ENCODE measurements at regions not wholly inside any gene's neighbourhood (a gene's known extent, or its start where the extent isn't known, plus 50 kb on each side); places are given as distances from the start of the nearest gene placed in this dataset.

DNA sequence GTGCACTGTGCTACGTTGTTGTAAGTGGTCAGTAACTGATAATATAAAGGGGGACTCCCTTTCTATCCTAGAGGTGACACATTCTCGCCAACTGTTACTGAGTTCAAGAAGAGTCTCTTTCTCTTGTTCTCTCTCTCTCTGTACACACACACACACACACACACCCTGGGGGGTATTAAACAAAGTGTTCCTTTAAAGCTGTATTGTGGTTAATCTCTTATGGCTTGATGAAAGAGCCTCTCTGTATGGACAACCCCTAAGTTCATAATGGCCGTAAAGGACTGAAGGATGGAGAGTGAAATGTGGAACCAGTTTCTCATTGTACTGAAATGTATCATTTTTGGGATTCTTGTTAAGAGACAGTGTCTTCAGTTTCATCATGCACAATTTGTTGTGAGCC, 145.2 kb upstream of the BMPER start:
- DNase-seq: no peak

DNA sequence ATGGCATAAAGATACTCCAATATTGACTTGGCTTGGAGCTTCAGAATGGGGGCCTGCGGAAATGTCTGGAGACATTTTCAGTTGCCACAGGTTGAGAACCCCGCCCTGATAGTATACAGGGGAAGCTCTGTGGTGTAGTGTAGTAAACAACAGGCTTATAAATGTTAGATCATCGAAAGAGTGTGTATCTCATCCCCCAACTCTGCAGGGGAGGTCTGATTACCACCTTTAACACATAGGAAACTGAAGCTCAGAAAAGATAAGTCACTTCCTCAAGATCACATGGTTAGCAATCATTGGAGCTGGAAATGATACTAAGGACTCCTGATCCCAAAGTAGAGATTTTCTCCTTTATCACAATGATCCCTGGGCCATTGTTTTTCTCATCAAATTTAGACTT, 144.5 kb upstream of the BMPER start:
- no peak for DNase-seq

DNA sequence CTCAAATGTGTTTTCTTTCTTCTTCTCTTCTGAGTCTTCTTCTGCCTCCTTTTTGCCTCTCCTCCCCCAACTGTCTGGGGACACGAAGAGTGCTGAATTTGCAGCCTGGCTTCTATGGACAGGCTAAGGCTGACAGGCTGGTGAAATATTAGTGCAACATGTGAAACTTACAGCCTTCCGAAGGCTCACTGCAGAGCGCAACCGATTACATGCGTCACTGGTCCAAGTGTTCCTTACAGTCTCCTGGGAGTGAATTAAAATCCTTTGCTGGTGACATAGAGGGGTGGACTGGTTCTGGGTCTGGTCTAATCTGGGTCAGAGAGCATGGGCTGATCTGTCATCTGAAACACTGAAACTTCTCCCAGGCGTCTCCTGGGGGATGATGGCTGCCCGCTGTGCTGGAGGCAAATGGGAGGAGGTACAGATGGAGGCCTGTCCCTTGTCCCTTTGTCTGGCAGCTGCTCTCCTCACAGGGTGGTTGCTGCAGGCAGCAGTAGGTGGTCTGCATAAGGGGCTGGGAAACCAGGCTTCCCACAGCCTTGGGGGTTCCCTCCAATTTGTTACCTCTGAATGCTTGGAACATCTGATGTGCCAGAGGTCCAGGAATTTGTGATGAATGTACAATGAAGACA, 143.8 kb upstream of the BMPER start:
- no peak for DNase-seq

DNA sequence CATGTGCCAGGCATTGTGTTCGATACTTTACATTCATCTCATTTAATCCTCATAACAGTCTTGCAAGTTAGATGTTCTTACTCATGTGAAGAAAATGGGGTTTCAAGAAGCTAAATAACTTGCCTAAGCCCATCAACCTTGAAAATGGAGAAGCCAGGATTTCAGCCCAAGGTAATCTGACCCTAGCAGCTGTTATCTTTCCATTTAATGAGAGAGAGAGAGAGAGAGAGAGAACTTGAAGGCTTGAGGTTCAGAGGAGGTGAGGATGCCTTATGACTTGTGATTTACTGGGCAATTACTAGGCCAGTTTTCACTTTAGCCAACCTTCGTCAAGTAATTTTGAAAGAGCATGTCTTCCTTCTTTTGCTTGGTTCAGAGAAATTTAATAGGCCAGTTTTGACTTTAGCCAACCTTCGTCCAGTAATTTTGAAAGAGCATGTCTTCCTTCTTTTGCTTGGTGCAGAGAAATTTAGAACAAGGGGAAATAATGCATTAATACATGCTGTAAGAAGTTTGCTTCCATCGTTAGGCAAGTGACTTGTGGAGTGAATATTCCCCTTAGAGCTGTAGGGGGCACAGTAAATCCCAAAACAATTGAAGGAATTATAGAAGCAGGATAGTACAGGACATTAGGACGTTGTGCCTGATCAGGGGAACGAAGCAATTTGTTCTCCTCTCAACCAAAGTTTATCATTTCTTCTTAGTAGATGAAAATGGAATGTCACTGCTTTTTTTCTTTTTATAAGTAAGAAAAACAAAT, 143.0 kb upstream of the BMPER start:
- no peak for DNase-seq

DNA sequence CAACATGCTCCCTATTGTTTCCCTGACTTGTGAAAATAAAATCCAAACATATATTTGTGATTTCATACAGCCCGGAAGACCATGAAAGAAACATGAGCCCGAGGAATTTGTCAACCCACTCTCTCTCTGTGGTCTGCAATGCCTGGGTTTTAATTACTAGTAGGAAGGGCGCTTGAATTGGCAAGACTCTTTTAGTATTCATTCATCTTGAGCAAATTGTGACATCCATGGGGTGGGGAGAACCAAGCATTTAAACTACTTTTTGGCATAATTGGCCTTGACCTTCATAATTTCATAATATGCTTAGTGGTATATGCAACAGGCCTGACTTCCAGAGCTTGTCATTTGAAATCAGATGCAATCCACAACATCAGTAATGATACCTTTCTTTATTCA, 142.4 kb upstream of the BMPER start:
- DNase-seq: no peak

DNA sequence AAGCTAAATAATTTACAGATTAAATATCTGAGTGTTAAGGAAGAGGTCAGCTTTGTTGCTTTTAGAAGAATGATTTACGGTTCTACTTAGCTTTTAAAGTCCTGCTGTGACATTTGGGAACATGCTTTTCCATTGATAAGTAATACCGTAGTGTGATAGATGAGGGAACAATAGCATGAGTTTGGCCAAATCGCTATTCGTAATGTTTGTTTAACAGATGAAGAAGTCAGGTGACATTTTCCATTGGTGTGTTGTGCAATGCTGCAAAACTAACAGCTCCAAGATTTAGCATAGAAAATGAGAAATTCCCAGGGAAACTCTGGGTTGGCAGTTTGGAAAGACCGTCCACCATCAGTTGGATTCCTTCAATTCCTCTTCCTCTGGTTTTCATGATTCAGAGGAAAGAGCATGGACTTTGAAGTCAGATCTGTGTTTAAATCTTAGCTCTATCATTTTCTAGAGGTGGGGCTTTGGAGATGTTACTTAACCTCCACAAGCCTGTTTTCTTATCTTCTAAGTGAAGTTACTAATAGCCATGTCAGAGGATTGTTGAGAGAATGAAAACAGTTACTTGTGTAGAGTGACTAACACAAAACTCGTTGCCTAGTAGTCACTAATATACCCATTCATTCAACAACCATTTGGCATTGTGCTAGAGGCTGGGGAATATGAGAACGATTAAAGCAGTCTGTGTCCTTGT, 140.4 kb upstream of the BMPER start:
- DNase-seq: no peak

DNA sequence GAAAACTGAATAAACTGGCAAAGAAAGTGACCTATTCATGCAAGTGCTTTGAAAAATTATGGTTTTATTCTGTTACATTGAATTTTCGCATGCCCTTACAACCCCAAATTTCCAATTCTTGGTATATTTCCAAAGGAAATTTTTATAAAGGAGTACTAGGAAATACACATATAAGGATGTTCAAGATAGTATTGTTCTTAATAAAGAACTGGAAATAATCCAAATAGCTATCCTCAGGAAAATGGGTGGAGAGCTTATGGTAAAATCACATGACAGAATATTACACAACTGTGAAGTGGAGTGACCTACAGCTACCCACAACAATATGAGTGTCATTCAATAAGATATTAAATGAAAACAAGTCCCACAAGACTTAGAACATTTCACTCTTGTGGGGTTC, 138.9 kb upstream of the BMPER start:
- no peak for DNase-seq

DNA sequence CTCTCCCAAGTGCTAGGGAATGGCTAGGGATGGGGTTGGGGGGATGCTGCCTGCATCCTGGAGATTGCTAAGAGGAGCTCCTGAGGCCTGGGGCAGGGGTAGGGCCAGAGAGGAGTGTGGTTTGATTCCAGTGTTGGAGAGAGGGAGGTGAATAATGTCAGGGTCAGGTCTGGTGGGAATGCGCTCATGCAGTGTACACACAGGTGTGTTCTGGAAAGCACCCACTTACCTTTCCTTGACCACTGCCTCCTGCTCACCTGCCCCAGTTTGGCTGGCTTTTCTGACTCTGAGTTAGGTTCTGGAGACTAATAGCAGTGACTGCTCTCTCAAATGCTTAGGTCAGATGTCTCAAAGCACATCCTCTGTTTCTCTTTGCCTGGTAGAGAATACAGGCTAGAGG, 135.4 kb upstream of the BMPER start:
- DNase-seq: no peak

DNA sequence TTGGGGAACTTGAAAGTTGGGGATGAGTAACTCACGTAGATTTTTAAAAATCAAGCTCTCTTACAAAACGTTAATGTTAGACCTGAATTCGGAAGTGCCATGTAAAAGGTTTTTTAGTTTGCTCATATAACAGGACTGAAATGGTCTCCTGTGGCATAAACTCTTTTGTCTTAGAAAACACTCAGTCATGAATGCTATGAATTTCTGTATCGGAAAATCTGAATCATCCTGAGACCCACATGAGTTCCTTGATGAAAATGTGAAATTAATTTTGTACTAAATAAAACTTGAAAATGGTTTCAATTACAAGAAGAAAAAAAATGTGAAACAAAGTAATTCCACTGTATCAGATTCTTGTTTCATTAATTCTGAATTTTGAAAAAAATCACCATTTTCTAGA, 134.8 kb upstream of the BMPER start:
- no peak for DNase-seq

DNA sequence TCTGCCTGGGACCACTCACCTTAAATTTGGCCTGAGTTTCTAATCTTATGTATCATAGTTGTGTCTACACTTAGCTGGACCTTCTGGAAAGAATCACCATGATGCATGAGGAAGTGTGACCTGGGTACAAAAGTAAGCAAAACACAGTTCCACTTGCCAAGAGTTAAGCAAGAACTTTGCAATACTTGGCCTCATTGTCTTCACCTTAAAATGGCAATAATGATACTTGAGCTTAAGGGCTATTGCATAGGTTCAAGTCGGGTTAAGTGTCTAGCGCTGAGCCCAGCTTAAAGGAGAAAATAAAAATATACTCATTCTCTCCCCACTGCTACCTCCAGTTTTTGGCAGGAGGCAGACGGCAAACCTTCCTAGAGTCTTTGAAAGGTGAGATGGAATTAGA, 133.9 kb upstream of the BMPER start:
- DNase-seq: no peak

DNA sequence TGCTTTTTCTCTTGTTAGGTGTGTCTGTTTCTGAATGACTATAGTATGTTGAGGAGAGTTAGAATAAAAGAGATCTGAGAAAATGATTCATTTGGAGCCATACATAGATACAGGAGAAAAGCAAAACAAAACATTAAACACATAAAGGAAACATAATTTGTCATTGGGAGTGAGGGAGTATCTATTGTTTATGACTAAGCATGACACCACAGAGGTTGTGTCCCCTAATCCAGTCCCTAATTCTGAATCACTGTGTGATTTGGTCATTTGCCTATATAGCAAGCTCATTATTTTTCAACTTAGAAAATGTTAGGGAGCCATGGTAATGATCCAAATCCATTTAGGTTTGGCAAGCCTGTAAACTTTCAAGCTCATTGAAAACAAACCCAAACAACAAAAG, 132.3 kb upstream of the BMPER start:
- DNase-seq: no peak

DNA sequence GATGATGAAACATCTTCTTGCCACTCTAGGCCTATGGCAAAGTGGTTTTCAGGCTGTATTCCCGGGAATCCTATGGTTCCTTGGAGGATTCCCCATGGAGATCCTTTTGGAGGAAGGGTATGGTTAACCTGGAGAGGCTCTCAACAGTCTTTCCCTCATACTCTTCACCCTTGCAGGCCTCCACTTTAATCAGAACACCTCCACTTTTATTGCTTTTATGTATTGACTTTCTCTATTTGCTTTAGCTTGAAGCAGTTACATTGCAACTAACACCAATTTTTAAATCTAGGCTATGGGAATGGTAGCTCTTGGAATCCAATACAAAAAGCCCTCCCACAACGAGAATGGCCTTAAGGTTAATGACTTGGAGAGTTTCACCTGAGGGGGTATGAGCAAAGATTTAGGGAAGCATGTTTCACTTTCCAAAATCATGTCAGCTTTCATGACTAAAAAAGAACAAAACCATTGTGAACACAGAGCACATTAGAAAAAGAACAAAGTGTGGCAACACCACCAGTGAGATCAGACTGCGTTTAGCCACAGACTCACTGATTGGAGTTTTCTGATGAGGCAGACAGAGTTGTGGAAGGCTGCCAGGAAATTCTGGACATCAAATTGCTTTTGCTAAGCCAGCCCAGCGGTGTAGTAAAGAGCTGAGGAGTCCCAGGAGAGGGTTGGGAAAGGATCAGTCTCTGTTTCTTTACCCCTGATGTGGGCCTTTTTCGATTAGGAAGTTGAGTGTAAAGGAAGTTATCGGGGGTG, 130.4 kb upstream of the BMPER start:
- DNase-seq: no peak

DNA sequence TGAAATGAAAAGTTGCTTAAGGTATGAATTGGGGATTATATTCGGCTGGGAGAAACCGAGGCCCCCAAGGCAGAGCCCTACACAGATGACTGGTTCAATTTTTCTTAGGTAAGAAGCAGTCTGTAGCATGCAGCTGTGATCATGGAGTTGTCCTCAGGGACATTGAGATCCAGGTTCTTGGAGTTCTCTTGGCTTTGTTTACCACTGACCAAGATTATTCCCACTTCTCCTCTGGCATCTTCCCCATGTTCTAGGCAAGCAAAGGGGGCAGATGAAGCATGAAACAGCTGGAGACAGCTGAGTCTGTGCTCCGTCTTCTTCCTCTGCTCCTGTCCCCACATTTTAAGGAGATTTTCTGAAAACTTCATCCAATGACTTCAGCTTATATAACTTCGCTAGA, 129.5 kb upstream of the BMPER start:
- no peak for DNase-seq

DNA sequence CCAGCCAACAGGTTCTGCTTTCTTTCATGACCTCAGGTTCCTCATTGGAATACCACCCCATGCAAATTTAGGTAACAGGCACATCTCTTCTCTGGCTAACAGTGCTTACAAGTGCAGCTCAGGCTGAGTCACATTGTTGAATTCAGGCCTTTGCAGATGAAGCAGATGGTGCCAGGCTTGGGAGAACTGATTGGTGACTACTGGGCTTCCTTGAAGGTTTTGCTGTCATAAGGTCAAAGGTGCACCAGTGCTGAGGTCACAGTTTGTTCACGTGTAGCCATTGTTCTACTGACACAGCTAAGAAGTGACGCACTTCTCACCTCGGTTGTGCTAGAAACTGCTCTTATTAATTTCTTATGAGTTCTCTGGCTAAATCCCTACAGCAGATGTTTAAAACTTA, 128.6 kb upstream of the BMPER start:
- DNase-seq: no peak

DNA sequence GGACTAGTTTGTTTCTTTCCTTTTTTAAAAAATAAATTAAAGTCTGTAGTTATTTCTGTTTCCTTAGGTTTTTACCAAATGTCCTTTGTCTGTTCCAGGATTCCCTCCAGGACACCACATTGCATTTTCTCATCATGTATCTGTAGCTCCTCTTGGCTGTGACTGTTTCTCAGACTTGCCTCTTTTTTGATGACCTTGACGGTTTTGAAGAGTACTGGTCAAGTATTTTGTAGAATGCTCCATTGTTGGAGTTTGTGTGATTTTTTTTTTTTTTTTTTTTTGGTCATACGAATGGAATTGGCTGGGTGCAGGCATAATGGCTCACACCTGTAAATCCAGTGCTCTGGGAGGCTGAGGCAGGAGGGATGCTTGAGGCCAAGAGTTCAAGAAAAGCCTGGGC, 127.1 kb upstream of the BMPER start:
- no peak for DNase-seq

DNA sequence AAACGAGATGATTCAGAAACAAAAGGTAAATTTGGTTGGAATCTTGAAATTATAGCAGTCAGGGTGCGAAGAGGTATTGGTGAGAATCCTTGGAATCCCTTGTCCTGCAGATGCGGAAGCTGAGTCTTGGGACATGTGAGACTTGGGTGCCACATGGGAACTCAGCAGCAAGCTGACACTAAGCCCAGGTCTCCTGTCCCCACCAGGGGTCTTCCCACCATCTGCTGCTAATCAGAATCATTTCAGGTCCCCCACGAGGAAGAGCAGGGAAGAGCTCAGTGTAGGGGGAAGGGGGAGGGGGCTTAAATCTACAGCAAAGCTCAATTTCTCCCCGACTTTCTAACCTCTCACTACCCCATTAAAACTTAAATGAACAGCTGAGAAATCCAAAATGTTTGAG, 126.1 kb upstream of the BMPER start:
- no peak for DNase-seq

DNA sequence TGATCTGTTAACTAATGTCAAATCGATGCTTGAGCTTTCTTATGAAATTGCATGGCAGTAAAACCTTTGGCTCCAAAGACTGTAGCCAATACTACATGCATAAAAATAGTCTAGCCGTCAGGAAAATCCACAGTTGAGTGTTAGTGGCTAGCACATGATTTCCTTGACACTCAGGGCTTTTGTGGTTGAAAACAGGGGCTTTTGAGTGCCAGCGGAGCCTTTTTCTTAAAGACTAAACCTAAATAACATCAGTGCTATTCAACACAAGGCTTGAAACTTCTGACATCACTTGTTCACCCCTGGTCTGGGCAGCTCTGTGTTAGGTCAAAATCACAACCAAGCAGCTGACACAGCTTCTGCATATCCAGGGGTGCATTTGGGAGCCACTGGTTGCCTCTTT, 124.2 kb upstream of the BMPER start:
- DNase-seq: no peak

DNA sequence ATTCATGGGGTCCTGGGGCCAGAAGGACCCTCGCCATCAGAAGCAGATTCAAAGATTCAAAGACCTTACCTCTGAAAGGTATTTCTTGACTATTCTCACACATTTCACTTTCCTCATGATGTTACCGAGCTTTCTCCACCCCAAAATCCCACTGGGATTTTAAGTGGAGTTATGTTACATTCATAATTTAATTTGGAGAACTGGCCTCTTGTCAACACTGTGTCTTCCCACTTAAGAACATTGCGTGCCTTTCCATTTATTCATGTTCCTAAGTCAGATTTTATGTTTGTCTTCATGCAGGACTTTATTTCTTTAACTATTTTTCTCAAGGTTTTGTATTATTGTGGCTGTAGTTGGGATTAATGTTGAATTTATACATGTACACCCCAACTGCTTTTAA, 123.5 kb upstream of the BMPER start:
- no peak for DNase-seq

DNA sequence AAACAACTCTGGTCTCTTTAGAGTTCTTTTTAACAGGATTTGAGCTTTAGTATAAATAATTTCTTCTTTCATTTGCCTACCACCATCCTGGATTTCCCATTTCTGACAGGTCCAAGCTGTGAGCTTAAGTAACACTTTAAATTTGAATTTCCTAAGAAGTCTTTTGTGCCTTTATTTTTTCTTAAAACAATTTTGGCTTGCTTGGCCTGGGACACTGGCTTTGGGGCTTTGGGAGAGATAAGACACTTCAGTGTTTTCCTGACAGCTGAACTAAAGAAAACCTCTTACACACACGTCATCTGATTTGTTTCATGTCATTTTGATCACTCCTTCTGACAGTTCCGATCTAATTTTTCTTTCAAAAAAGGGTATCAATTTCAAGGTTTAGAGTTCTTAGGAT, 121.3 kb upstream of the BMPER start:
- DNase-seq: no peak

DNA sequence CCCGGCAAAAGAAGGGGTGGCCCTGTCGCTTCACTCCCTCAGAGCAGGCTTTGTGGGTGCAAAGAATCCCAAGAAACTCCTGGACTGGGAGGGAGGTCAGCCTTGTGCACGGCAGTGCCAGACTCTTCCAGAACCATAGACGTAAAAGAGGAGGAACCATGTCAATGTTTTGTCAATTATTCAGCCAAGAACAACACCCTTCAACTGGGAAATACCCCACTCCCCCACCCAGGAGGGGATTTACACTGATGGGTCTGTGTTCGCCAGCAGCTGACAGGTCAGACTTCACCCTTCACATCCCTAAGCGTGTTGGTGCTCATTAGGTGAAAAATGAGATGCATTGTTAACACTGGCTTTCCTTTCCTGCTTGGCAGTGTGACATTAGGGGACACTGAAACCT, 116.8 kb upstream of the BMPER start:
- no peak for DNase-seq

DNA sequence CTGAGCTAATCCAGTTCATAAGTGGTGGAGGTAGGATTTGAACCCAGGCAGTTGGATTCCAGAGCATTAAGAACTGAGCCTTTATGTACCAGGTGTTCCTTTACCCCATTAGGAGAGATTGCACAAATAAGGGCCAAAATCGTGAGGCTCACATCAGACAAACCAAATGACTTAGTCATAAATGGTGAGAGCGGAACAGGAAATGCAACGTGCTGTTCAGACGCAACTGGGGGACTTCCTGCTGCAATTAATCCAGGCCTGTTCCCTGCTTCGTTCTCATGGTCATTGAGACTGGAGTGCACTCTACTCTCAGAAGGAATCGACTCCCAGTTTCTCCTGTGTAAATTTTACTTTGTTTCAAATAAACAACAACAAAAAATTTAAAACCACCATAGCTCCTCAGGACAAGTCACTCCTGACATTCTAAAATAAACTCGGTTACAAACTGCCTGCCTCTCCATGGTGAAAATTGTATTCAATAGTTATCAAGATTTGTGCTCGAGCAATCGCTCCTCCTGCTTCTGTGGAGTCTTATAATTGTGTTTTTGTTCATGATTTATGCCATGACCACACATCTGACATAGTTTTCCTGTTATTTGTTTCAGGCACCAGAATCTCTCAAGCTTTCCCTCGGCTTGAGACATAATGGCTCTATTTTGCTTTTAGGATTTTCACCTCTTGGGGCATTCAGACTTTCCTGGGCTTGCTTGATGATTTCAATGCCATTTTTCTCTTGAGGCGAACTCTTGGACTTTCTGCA, 115.3 kb upstream of the BMPER start:
- no peak for DNase-seq

DNA sequence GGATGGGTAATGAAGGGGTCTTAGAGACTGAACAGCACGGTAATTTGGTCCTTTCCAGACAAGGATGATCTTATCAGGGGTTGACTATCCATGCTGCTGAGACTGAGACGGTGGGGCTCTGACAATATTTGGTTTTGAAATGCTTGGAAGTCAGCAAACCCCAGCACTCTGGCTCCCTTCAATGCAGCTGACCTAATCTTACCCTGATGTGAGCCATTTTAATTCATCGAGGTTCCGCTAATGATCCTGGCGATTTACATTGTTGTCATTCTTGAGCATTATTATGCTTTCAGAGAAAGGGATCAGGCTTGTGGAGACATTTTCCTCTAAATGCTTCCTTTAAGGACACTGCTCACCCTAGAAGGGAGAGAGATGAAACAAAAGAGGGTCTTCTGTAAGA, 114.6 kb upstream of the BMPER start:
- no peak for DNase-seq

DNA sequence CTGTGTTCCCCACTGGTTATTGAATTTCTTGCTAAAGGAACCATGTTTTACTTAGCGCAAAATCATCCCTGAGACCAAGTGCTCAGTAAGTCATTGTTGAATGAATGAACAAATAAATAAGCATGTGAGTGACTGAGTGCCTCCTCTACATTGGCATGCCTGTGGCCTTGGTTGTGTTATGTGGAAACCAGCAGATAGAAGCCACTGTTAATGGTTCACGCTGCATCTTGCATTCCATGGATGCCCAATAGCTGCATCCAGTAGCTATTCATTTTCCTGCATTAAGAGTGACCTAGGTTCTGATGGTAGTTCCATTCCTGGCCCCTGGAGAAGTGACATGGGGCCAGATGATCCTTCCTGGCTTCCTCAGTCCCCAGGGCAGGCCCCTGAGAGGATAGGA, 113.3 kb upstream of the BMPER start:
- DNase-seq: no peak

All from CD4-positive, alpha-beta T cell treated with Interleukin-12 subunit alpha and Interleukin-12 subunit beta, for 1 hour (primary cell).